Loucy (cell line): ENCODE measurements at regions not wholly inside any gene's neighbourhood (a gene's known extent, or its start where the extent isn't known, plus 50 kb on each side); places are given as distances from the start of the nearest gene placed in this dataset.

Experiments
- H2AFZ ChIP-seq: fragments of 200-600 bp; sonication (generic); 2 replicates; pipeline ENCODE4 v1.6.0; 2016; ENCODE audit warnings: antibody characterized with exemption, mild to moderate bottlenecking, low read length, moderate library complexity
- H3F3A ChIP-seq: fragments of 200-600 bp; 2 replicates; pipeline ENCODE4 v1.6.0; 2016; ENCODE audit warnings: antibody characterized with exemption, low read depth, mild to moderate bottlenecking
- H3K27me3 ChIP-seq: fragments of 200-600 bp; sonication (generic); 2 replicates; pipeline ENCODE4 v1.6.1; 2014; ENCODE audit warnings: low read length, mild to moderate bottlenecking; ENCODE audit not compliant: insufficient read depth, poor library complexity, severe bottlenecking
- H3K36me3 ChIP-seq: fragments of 200-600 bp; sonication (generic); 2 replicates; pipeline ENCODE4 v1.6.1; 2016; ENCODE audit warnings: low read length; ENCODE audit not compliant: insufficient read depth
- H3K4me1 ChIP-seq: fragments of 200-600 bp; sonication (generic); 2 replicates; pipeline ENCODE4 v1.5.1; 2014; ENCODE audit warnings: low read length, mild to moderate bottlenecking; ENCODE audit not compliant: insufficient read depth, poor library complexity, severe bottlenecking
- H3K4me2 ChIP-seq: fragments of 200-600 bp; sonication (generic); 2 replicates; pipeline ENCODE4 v1.6.0; 2014; ENCODE audit warnings: antibody characterized with exemption, low read length, low read depth, mild to moderate bottlenecking; ENCODE audit not compliant: poor library complexity, severe bottlenecking
- H3K4me3 ChIP-seq: fragments of 200-600 bp; sonication (generic); 2 replicates; pipeline ENCODE4 v1.5.1; 2014; ENCODE audit warnings: low read length, mild to moderate bottlenecking, mixed read lengths; ENCODE audit not compliant: poor library complexity, severe bottlenecking
- H3K79me2 ChIP-seq: fragments of 200-600 bp; sonication (generic); 2 replicates; pipeline ENCODE4 v1.6.1; 2014; ENCODE audit warnings: low read length; ENCODE audit not compliant: insufficient read depth
- H3K9ac ChIP-seq: fragments of 200-600 bp; sonication (generic); 2 replicates; pipeline ENCODE4 v1.6.0; 2014; ENCODE audit warnings: mild to moderate bottlenecking, low read depth, low read length, moderate library complexity; ENCODE audit not compliant: poor library complexity, severe bottlenecking
- H3K9me2 ChIP-seq: fragments of 200-600 bp; sonication (generic); replicated peaks from 2 replicates; pipeline ENCODE4 v1.6.1; 2016; ENCODE audit warnings: low read depth, low read length, mixed read lengths
- H3K9me3 ChIP-seq: fragments of 200-600 bp; sonication (generic); 2 replicates; pipeline ENCODE4 v1.6.1; 2014; ENCODE audit warnings: mild to moderate bottlenecking, antibody characterized with exemption, low read length, low read depth; ENCODE audit not compliant: insufficient read depth
- H4K20me1 ChIP-seq: fragments of 200-600 bp; sonication (generic); 2 replicates; pipeline ENCODE4 v1.6.0; 2014; ENCODE audit warnings: antibody characterized with exemption, low read length, mild to moderate bottlenecking; ENCODE audit not compliant: insufficient read depth, poor library complexity, severe bottlenecking
- EZH2phosphoT487 ChIP-seq: fragments of 200-600 bp; IDR thresholded peaks from 2 replicates; pipeline ENCODE4 v1.6.1; 2018; ENCODE audit warnings: antibody characterized with exemption, mild to moderate bottlenecking, moderate library complexity, borderline replicate concordance
- TF ChIP-seq, protein P1 (sequence below): fragments of 200-600 bp; sonication (generic); conservative IDR thresholded peaks from 2 replicates; pipeline ENCODE4 v1.5.1; 2014; ENCODE audit warnings: mild to moderate bottlenecking, antibody characterized with exemption, low read length

DNA sequence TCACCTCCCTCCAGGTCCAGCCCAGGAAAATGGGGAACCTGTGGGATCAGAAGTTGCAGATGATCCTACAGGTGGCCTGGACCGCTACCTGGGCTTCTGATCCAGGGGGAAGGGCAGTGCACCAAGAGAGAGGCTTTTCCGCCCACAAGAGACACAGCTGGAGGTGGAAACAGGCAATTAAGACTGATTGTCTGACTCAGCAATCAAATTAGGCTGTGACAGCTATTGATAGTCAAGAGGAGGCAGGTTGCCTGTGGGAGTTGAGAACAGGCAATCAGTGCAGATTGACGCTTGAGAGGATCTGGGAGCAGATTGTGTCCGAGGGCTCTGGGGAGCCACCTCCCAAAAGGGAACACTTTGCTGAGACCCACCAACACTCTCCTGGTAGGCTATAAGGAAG, 71.1 kb upstream of the SLC44A1 start:
- H3K36me3 ChIP-seq, result no peaks in the 10 kb centered on the region
- H3K4me1 ChIP-seq, result peaks cover 4% of the 10 kb centered on the region
- H3K4me2 ChIP-seq, result no peak overlapping the region
- no peaks in the 10 kb centered on the region for H3K9me3 ChIP-seq
- no peaks in the 10 kb centered on the region for H4K20me1 ChIP-seq
- H3K27me3 ChIP-seq, result no peaks in the 10 kb centered on the region
- H3K9me2 ChIP-seq, result no peaks in the 10 kb centered on the region
- no peak overlapping the region for H2AFZ ChIP-seq
- no peaks in the 10 kb centered on the region for H3K79me2 ChIP-seq
- no peak overlapping the region for H3K9ac ChIP-seq
- H3K4me3 ChIP-seq, result no peak overlapping the region
- no peak for TF ChIP-seq EZH2phosphoT487
- TF ChIP-seq, protein P1, sequence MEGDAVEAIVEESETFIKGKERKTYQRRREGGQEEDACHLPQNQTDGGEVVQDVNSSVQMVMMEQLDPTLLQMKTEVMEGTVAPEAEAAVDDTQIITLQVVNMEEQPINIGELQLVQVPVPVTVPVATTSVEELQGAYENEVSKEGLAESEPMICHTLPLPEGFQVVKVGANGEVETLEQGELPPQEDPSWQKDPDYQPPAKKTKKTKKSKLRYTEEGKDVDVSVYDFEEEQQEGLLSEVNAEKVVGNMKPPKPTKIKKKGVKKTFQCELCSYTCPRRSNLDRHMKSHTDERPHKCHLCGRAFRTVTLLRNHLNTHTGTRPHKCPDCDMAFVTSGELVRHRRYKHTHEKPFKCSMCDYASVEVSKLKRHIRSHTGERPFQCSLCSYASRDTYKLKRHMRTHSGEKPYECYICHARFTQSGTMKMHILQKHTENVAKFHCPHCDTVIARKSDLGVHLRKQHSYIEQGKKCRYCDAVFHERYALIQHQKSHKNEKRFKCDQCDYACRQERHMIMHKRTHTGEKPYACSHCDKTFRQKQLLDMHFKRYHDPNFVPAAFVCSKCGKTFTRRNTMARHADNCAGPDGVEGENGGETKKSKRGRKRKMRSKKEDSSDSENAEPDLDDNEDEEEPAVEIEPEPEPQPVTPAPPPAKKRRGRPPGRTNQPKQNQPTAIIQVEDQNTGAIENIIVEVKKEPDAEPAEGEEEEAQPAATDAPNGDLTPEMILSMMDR, result no peak
- H3F3A ChIP-seq, result no peaks in the 10 kb centered on the region

DNA sequence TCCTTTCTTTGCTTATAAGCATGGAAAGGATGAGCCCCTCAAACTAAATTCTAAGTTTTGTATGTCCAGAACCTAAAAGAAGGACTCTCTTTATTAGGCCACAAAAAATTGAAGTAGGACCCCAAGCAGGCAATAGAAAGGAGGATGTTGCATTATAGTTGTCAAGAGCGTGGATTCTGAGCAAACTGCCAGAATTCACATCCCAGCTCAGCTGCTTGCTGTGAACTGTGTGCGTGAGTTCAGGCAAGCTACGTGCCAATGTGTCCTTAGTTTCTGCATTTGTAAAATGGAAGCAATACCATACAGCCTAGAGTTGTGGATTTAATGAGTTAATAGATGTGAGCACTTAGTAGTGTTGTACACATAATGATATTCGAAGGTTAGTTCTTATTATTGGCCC, 70.6 kb upstream of the SLC44A1 start:
- Histone ChIP-seq H3K9ac (no peak overlapping the region), H3K4me2 (no peak overlapping the region), H2AFZ (no peak overlapping the region), H3K9me2 (no peaks in the 10 kb centered on the region), H3K4me1 (peaks cover 4% of the 10 kb centered on the region), H3K36me3 (no peaks in the 10 kb centered on the region), H3K27me3 (no peaks in the 10 kb centered on the region), H3K4me3 (no peak overlapping the region), H3F3A (no peaks in the 10 kb centered on the region), H3K9me3 (no peaks in the 10 kb centered on the region), H3K79me2 (no peaks in the 10 kb centered on the region), H4K20me1 (no peaks in the 10 kb centered on the region)
- TF ChIP-seq, protein P1, result no peak
- TF ChIP-seq EZH2phosphoT487, result no peak

DNA sequence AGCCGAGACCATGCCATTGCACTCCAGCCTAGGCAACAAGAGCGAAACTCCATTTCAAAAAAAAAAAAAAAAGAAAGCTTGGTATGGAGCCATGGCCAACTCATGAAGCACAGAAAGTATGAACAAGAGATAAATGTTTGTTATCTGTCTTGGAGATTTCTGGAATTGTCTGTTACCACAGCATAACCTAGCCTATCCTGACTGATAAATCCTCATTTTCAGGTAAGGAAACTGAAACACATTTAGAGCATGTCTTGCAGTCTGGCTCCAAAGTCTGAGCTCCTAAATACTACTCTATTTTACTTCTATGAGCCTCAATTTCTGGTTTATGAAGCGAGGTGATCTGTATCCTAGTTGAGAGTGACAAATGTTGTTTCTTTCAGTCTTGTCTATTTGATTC, 68.3 kb upstream of the SLC44A1 start:
- Histone ChIP-seq H3K79me2 (no peaks in the 10 kb centered on the region), H3K4me3 (no peak overlapping the region), H3K9me2 (no peaks in the 10 kb centered on the region), H4K20me1 (no peaks in the 10 kb centered on the region), H3K9ac (no peak overlapping the region), H3K27me3 (no peaks in the 10 kb centered on the region), H3K9me3 (no peaks in the 10 kb centered on the region), H3K4me2 (no peak overlapping the region), H3K4me1 (peaks cover 4% of the 10 kb centered on the region), H3K36me3 (no peaks in the 10 kb centered on the region), H2AFZ (peak overlapping the region; percentile 38; the same call in 1 of the 2 replicates), H3F3A (no peaks in the 10 kb centered on the region)
- TF ChIP-seq EZH2phosphoT487, result no peak
- TF ChIP-seq, protein P1, result no peak
